HL-60 (cell line): ENCODE measurements at regions not wholly inside any gene's neighbourhood (a gene's known extent, or its start where the extent isn't known, plus 50 kb on each side); places are given as distances from the start of the nearest gene placed in this dataset.
"Not testable (repeated sequence)": the region's sequence is repeated elsewhere in the genome, so short reads cannot be mapped to it uniquely, and the experiment has no call there.

Experiments used
- DNase-seq, 2 experiments: peaks; one replicate each; pipeline ENCODE4 v3.0.0-alpha.2; 2010 to 2020; ENCODE audit warnings: low read depth in 1 of 2, low spot score in 1 of 2
- H3K27ac ChIP-seq: fragments of 250-450 bp; sonication (Bioruptor Pico); replicated peaks from 2 replicates; pipeline ENCODE4 v1.5.1; 2020; ENCODE audit warnings: mild to moderate bottlenecking, moderate library complexity
- H3K27me3 ChIP-seq: fragments of 250-450 bp; sonication (Bioruptor Pico); 2 replicates; pipeline ENCODE4 v1.5.1; 2021; ENCODE audit warnings: mild to moderate bottlenecking, moderate library complexity; ENCODE audit not compliant: insufficient read depth, poor library complexity, severe bottlenecking
- H3K4me3 ChIP-seq: replicated peaks from 2 replicates; pipeline ENCODE4 v1.5.1; 2011; ENCODE audit warnings: mild to moderate bottlenecking, control low read depth, low read length; ENCODE audit not compliant: insufficient read depth
- GABPA ChIP-seq: IDR thresholded peaks from 2 replicates; pipeline ENCODE4 v1.6.1; 2012; ENCODE audit warnings: low read depth
- POLR2AphosphoS5 ChIP-seq: IDR thresholded peaks from 2 replicates; pipeline ENCODE4 v1.6.1; 2012; ENCODE audit warnings: low read depth
- SPI1 ChIP-seq: IDR thresholded peaks from 2 replicates; pipeline ENCODE4 v1.6.1; 2012; ENCODE audit warnings: low read depth, mild to moderate bottlenecking, borderline replicate concordance
- TF ChIP-seq, protein P1 (sequence below): IDR thresholded peaks from one replicate; pipeline ENCODE4 v1.5.1; 2011; ENCODE audit warnings: low read length, control low read depth, inconsistent platforms; ENCODE audit not compliant: insufficient read depth
- TF ChIP-seq, protein P2 (sequence below): IDR thresholded peaks from 2 replicates; pipeline ENCODE4 v1.6.1; 2012; ENCODE audit warnings: low read depth; ENCODE audit not compliant: insufficient replicate concordance

DNA sequence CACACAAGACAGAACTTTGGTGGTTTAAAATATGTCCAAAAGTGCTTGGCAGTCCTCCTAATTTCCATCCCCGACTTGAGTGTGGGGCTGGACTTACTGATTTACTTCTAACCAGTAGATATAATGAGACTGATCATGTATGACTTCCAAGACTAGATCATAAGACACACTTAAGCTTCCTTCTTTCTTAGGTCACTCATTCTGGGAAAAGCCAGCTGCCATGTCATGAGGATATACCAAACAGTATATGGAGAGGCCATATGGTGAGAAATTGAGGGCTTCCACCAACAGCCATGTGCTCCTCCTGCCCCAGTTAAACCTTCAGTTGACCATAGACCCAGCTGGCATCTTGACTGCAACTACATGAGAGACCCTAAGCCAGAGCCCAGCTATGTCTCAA, 282.8 kb upstream of the PROK2 start:
- H3K27ac ChIP-seq, result no peak overlapping the region
- no peak for TF ChIP-seq SPI1
- TF ChIP-seq GABPA, result no peak
- TF ChIP-seq, protein P1, sequence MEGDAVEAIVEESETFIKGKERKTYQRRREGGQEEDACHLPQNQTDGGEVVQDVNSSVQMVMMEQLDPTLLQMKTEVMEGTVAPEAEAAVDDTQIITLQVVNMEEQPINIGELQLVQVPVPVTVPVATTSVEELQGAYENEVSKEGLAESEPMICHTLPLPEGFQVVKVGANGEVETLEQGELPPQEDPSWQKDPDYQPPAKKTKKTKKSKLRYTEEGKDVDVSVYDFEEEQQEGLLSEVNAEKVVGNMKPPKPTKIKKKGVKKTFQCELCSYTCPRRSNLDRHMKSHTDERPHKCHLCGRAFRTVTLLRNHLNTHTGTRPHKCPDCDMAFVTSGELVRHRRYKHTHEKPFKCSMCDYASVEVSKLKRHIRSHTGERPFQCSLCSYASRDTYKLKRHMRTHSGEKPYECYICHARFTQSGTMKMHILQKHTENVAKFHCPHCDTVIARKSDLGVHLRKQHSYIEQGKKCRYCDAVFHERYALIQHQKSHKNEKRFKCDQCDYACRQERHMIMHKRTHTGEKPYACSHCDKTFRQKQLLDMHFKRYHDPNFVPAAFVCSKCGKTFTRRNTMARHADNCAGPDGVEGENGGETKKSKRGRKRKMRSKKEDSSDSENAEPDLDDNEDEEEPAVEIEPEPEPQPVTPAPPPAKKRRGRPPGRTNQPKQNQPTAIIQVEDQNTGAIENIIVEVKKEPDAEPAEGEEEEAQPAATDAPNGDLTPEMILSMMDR, result no peak
- TF ChIP-seq, protein P2, sequence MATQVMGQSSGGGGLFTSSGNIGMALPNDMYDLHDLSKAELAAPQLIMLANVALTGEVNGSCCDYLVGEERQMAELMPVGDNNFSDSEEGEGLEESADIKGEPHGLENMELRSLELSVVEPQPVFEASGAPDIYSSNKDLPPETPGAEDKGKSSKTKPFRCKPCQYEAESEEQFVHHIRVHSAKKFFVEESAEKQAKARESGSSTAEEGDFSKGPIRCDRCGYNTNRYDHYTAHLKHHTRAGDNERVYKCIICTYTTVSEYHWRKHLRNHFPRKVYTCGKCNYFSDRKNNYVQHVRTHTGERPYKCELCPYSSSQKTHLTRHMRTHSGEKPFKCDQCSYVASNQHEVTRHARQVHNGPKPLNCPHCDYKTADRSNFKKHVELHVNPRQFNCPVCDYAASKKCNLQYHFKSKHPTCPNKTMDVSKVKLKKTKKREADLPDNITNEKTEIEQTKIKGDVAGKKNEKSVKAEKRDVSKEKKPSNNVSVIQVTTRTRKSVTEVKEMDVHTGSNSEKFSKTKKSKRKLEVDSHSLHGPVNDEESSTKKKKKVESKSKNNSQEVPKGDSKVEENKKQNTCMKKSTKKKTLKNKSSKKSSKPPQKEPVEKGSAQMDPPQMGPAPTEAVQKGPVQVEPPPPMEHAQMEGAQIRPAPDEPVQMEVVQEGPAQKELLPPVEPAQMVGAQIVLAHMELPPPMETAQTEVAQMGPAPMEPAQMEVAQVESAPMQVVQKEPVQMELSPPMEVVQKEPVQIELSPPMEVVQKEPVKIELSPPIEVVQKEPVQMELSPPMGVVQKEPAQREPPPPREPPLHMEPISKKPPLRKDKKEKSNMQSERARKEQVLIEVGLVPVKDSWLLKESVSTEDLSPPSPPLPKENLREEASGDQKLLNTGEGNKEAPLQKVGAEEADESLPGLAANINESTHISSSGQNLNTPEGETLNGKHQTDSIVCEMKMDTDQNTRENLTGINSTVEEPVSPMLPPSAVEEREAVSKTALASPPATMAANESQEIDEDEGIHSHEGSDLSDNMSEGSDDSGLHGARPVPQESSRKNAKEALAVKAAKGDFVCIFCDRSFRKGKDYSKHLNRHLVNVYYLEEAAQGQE, result no peak
- TF ChIP-seq POLR2AphosphoS5, result no peak
- H3K27me3 ChIP-seq, result no peaks in the 10 kb centered on the region
- H3K4me3 ChIP-seq, result no peak overlapping the region
- DNase-seq, result no peak

DNA sequence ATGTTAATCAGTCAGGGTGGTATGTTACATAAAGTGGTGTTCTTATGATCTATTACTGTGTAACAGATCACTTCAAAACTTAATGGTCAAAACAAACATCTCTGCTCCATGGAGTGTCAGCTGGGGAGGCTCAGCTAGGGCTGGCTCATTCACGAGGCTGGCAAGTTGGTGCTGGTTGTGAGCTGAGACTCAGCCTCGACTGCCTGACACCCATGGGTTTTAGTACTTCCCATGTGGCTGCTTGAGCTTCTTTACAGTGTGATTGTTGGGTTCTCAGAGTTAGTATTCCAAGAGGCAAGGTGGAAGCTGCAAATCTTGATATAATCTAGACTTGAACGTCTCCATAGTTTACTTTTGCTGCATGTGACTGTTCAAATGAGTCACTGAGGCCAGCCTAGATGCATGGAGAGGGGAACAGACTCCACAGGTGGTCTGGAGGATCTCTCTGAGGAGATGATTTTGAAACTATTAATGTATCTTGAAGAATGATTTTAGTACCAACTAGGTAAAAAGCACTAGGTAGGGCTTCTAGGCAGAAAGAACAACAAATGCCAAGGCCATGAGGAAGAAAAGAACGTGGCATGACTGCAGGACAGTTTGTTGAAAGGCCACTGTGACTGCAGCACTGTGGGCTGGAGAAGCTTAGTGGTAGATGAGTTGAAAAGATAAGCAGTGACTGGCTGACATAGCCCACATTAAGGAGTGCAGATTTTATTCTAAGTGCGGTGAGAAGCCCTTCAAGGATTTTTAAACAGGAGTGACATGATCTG, 281.1 kb upstream of the PROK2 start:
- TF ChIP-seq SPI1, result no peak
- TF ChIP-seq GABPA, result no peak
- TF ChIP-seq POLR2AphosphoS5, result no peak
- TF ChIP-seq, protein P2, result no peak
- TF ChIP-seq, protein P1, result no peak
- Histone ChIP-seq H3K27me3 (no peaks in the 10 kb centered on the region), H3K27ac (no peak overlapping the region), H3K4me3 (no peak overlapping the region)
- no peak for DNase-seq

DNA sequence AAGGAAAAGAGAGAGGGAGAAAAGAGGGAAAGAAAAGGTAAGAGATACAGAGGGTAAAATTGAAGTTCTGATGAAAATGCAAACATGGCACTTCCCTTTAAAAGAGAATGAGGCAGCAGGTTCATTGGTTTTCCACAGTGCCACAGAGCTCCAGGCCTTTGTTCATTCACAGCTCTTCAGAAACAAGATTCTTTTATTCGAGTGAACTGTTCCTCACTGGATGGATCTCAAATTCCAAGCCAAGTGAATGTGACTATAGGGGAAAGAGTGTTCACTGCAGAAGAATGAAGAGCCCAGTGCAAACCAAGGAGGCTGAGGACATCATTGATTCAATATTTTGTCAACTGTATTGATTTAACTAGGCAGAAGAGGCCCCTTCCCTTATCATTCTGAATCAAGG, 280.3 kb upstream of the PROK2 start:
- DNase-seq, result no peak
- no peaks in the 10 kb centered on the region for H3K27me3 ChIP-seq
- no peak overlapping the region for H3K27ac ChIP-seq
- no peak overlapping the region for H3K4me3 ChIP-seq
- TF ChIP-seq POLR2AphosphoS5 (no peak), SPI1 (no peak), GABPA (no peak)
- TF ChIP-seq, protein P1, result no peak
- TF ChIP-seq, protein P2, result no peak

DNA sequence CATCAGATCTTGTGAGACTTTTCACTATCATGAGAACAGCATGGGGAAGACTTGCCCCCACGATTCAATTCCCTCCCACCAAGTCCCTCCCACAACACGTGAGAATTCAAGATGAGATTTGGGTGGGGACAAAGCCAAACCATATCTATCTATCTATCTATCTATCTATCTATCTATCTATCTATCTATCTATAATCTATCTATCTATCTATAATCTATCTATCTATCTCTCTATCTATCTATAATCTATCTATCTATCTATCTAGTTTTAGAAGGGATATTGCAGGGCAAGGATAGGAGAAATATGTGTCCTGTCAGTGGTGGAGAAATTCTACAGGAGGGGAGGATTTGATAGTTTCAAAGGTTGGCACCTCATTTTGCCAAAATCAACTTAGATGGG, 279.8 kb upstream of the PROK2 start:
- H3K27ac ChIP-seq, H3K4me3 ChIP-seq, DNase-seq, H3K27me3 ChIP-seq: not testable (repeated sequence)
